ENCODE measurements at regions not wholly inside any gene's neighbourhood (a gene's known extent, or its start where the extent isn't known, plus 50 kb on each side); places are given as distances from the start of the nearest gene placed in this dataset.

DNA sequence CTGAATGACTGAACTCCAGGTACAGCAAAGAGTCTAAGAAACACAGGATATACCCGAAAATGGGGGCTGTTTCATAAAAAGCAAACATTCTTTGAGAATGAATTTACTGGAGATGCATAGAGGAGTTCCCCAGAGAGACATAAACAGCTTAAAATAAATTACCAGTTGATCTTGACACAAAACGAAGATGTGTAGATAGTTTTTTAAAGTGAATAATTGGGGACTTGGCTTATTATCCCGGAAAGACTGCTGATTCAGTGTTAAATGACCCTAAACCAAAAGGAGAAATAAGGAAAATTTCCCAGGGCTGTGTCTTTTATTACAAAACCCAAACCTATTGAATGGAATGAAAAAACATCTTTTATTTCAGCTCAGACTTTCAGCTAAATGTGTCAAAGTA, 1052.8 kb upstream of the TMEM132C start:
- TF ChIP-seq CTCF (IDR thresholded peaks at IDR 0.05) = no peak
- no peak for TF ChIP-seq POLR2A (IDR thresholded peaks at IDR 0.05)
